GM19467 (cell line): ENCODE measurements at regions not wholly inside any gene's neighbourhood (a gene's known extent, or its start where the extent isn't known, plus 50 kb on each side); places are given as distances from the start of the nearest gene placed in this dataset.
A peak's percentile ranks its signal among the peaks of the same experiment; 100 is the strongest.
"Not testable (repeated sequence)": the region's sequence is repeated elsewhere in the genome, so short reads cannot be mapped to it uniquely, and the experiment has no call there.

ENCODE experiments used
- ATAC-seq: cut with Tn5 transposase; IDR thresholded peaks from one replicate; pipeline ENCODE4 v1.9.1; 2021; ENCODE audit warnings: mild to moderate bottlenecking, moderate library complexity; ENCODE audit not compliant: unreplicated experiment

DNA sequence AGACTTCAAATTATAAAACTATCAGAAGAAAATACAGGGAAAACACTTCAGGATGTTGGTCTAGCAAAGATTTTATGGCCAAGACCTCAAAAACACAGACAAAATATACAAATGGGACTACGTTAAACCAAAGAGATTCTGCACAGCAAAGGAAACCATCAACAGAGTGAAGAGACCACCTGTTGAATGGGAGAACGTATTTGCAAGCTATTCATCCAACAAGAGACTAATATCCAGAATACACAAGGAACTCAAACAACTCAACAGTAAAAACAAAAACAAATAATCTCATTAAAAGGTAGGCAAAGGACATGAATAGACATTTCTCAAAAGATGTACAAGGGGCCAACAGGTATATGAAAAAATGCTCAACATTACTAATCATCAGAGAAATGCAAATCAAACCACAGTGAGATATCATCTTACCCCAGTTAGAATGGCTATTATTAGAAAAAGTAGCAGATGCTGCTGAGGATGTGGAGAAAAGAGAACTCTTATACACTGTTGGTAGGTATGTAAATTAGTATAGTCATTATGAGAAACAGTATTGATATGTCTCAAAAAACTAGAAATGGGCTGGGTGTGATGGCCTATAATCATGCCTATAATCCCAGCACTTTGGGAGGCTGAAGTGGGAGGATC is 112.6 kb downstream of the LRIG2 start:
- peak; percentile 85 for ATAC-seq

DNA sequence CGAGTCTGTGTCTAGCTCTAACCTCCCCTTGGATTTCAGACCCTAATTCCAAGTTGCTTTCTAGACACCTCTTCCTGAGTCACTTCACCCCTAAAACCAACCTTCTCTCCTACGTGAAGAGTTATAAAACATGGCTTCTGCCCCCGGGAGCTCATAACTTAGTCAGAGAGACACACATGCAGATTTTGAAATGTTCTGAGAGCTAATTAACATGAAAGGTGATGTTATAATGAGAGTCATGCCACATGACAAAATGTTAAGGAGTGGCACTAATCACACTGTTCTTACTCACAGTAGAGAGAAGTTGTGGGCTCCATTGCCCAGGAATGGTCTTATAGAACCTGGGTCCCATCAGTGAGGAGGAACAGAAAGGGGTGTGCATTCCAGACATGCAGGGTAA is 117.1 kb downstream of the LRIG2 start:
- no peak for ATAC-seq

DNA sequence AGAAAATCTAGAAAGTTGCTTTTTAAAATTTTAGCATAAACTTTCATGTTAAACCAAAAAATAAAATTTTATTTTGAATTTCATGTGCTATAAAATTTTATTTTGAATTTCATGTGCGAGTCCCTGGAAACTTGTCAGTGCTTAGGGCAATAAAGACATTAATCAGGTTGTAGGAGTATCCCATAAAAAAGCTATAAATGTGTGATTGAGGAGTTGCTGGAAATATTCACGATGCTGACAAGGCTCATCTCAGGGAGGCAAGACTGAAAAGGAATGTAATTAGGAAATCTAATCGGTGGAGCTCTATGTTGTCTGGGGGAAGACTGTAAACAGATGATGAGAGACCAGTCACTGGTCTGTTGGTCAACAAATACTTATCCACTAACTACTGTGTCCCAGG is 117.9 kb downstream of the LRIG2 start:
- ATAC-seq = no peak

DNA sequence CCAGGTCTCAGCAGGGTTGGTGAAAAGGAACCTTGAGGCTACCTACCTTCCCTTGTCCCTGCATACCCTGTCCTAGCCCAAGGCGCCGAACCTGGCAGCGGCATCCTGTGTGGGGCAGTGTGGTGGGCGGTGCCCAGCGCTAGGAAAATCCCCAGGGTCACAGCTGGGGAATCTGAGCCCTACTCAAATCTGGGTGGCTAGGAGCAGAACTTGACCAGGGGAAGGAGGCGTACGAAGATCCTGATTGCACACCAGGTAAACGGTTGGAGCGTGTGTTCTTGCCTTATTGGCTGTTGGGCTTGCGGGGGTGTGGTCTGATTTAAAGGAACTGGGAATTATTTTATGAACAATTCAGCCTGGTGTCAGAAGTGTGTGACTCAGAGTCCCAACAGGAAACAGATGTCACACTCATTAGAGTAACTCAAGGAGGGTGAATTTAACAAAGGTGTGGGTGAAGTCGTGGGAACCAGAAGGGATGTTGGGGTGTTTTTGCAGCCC is 118.6 kb downstream of the LRIG2 start:
- no peak for ATAC-seq

DNA sequence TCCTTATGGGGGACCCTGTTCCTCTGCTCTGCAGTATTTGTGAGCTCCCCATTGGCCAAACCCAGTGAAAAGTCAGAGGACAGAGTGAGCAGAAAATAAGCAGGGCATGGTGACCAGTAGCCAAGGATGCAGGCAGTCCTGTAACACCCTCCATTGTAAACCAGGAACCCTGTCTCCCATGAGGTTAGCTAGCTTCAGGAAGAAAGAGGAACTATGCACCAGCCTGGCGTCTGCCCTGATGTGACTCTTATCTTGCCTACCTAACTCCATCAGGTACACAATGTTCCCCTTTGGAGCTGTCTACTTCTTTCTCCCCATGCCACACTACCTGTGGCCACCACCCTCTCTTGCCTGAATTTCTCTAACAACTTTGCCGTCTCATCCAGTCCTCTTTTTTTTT is 119.2 kb downstream of the LRIG2 start:
- no peak for ATAC-seq

- no peak for ATAC-seq
These were observed 120.0 kb downstream of the LRIG2 start for GRCh38 chr1:113192980-113193379.

- ATAC-seq = no peak
These were observed 122.1 kb downstream of the LRIG2 start for GRCh38 chr1:113194846-113195830.

DNA sequence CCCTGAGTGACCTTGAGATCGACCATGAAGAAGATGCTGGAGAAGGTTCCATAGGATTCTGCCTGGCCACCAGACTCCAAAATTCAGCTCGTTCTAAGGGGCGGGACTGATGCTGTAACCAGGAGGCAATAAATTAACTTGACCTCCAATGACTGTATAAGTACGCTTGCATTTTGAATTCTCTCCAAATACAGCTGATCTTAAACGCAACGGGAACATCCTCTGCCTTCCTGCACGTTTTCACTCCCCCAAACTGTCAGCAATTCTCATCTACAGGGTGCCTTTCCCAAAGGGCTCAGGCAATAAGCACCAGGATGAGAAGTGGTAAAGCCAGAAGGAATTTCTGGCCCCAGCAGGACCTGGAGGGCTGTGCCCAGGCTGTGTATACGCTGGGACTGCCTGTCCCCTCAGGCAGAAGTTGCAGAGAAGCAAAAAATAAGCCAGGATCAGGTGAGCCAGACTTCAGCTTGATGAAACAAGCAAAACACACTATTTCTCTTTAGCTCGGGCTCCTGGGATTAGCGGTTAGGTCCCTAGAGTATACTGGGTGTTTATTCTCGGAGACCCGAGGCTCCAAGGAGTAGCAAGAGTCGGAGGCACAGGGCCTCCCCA is 124.8 kb downstream of the LRIG2 start:
- ATAC-seq = no peak

GRCh38 chr1:113198806-113199205 is 125.8 kb downstream of the LRIG2 start:
- ATAC-seq = no peak

DNA sequence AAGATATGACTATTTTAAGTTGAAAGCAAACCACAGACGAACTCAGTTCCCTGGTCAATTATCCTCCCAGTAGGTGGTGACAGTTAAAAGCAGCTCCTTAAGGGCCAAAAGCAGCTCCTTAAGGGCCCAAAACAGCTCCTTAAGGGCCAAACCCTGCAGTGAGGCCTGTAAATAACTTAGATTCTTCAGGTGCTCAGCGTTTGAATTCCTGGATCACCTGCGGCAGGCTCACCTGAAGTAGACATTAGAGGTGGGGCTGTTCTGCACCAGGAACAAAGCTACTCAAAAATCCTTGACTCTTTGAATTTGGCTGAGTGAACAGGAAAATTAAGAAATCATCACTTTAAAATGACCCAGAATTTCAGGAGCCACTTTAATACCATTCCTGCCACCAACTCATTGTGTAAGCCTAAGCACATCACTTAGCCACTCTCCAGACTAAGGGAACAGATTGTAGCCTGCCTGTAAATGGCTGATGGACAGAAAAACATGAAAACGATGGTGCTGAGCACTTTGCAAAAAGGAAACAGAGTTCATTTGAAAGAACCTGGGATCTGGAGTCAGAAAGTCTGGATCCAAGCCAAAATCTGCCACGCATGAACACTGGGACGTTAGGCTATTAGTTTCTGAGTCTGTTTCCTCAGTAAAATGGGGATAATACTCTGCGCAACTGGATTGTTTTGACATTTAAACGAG is 126.9 kb downstream of the LRIG2 start:
- no peak for ATAC-seq

DNA sequence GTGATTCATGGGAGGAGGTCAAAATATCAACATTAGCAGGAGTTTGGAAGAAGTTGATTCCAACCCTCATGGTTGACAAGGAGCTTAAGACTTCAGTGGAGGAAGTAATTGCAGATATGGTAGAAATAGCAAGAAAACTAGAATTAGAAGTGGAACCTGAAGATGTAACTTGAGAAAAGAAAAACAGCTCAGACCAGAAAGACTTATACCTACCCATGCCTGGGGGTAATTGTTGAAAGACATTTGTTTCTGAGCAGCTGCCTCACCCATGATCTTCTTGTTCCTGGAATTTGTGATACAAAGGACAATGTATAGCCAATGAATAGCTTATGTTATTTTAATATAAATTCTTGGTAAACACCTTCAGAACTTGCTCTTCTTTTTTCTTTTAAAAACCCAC is 128.6 kb downstream of the LRIG2 start:
- ATAC-seq = no peak

GRCh38 chr1:113205980-113206766 is 133.2 kb downstream of the LRIG2 start:
- ATAC-seq = no peak

DNA sequence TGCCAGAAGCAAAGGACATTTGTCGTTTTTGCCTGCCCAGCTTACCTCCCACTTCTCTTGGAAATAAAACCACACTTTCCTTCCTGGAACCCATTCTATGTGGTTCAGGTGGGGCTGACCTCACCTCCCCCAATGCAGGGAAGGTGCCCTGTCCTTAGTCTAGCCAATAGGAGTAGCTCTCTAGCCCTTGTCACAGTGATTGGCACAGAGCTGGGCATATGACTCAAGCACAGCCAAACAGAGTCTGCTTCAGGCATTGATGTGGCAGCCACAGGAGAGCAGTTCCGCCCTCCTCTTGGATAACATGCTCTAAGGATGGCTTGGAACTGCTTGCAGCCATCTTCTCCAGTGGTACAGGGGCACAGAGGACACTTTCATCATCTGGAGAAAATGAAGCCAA is 134.0 kb downstream of the LRIG2 start:
- no peak for ATAC-seq

DNA sequence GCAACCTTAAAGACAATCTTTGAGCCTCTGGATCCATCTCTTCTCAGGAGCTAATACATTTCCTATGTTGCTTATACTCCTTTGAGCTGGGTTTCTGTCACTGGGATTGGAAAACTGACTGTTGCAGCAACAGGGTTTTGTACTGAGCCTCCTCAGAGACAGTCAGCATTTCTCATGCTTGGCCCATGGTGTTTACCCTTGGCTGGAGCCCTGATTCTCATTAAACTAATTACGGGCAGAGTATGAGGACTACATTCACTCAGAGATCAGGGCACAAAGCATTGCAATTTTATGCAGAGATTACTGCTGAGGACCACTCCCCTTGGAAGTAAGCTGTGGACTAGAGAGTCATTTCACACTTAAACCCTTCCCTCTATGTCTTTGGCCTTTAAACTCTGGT is 134.5 kb downstream of the LRIG2 start:
- no peak for ATAC-seq

DNA sequence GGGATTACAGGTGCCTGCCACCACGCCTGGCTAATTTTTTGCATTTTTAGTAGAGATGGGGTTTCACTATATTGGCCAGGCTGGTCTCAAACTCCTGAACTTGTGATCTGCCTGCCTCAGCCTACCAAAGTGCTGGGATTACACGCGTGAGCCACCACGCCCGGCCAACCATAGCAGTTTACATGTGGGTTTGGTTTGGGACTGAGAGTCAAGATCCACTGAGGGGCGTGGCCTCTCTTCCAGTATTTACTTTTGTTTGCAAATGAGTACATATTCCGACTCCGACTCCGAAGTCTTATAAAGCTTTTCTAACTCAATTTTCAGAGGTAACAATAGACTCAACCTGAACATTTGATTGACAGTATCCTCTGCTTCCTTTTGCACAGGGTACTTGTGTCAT is 135.4 kb downstream of the LRIG2 start:
- ATAC-seq = not testable (repeated sequence)

- no peak for ATAC-seq
These were observed 137.2 kb downstream of the LRIG2 start for GRCh38 chr1:113210248-113210647.

DNA sequence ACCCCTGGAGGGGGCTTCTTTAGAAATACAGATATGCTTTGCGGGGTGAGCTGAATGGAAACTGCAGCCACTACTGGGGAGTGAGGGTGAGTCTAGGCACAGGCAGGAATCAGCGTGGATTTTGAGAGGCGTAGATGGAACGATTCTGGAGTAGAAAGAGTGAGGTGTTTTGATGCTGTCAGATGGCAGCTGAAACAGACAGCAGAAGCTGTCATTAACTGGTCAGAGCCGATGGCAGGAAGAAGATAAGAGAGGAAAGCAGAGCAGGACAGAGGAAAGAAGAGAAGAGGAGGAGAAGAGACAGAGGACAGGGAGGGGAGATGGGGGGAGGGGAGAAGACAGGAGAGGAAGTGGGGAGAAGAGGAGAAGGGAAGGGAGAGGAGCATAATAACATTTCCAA is 138.5 kb downstream of the LRIG2 start:
- no peak for ATAC-seq

- ATAC-seq = no peak
These were observed 142.0 kb downstream of the LRIG2 start for GRCh38 chr1:113215015-113215414.

- ATAC-seq = no peak
These were observed 143.7 kb downstream of the LRIG2 start for GRCh38 chr1:113216664-113217063.
